ENCODE measurements at regions not wholly inside any gene's neighbourhood (a gene's known extent, or its start where the extent isn't known, plus 50 kb on each side); places are given as distances from the start of the nearest gene placed in this dataset.

GRCh38 chr6:71408787-71409723 is 120.4 kb downstream of the OGFRL1 start:
- Histone ChIP-seq H3K4me1 (ENCODE audit: insufficient read depth, low read length) (no peaks in the 10 kb centered on the region), H4K20me1 (ENCODE audit: insufficient read depth, low read length) (no peaks in the 10 kb centered on the region), H3K9ac (ENCODE audit: low read depth, low read length) (no peak overlapping the region), H3K4me2 (ENCODE audit: insufficient read depth, low read length) (no peak overlapping the region), H3K4me3 (ENCODE audit: low read depth in 1 of 2, low read length in 2 of 2) (no peak overlapping the region), H2AFZ (ENCODE audit: low read depth, low read length) (no peak overlapping the region), H3K36me3 (ENCODE audit: insufficient read depth, low read length) (no peaks in the 10 kb centered on the region), H3K27me3 (ENCODE audit: insufficient read depth, low read length, poor library complexity) (no peaks in the 10 kb centered on the region), H3K9me3 (ENCODE audit: insufficient read depth, low read length, severe bottlenecking) (no peaks in the 10 kb centered on the region), H3K79me2 (ENCODE audit: insufficient read depth, low read length) (no peaks in the 10 kb centered on the region), H3K27ac (ENCODE audit: low read length) (no peak overlapping the region)
- no peak for DNase-seq
- ATAC-seq (ENCODE audit: insufficient read depth, low read depth): no peak
- TF ChIP-seq EZH2 (IDR thresholded peaks at IDR 0.05; ENCODE audit: borderline replicate concordance, low read depth, low read length, severe bottlenecking) (no peak), CTCF (IDR thresholded peaks at IDR 0.05; ENCODE audit: borderline replicate concordance, extremely low read depth, low read length, poor library complexity, severe bottlenecking) (no peak)

GRCh38 chr6:71410164-71410566 is 121.6 kb downstream of the OGFRL1 start:
- ATAC-seq (ENCODE audit: insufficient read depth, low read depth): no peak

GRCh38 chr6:71410681-71411080 is 122.1 kb downstream of the OGFRL1 start:
- H3K79me2 ChIP-seq (ENCODE audit: insufficient read depth, low read length): no peaks in the 10 kb centered on the region
- H3K4me1 ChIP-seq (ENCODE audit: insufficient read depth, low read length): no peaks in the 10 kb centered on the region
- H3K36me3 ChIP-seq (ENCODE audit: insufficient read depth, low read length): no peaks in the 10 kb centered on the region
- no peaks in the 10 kb centered on the region for H3K27me3 ChIP-seq (ENCODE audit: insufficient read depth, low read length, poor library complexity)
- no peaks in the 10 kb centered on the region for H4K20me1 ChIP-seq (ENCODE audit: insufficient read depth, low read length)
- H2AFZ ChIP-seq (ENCODE audit: low read depth, low read length): no peak overlapping the region
- no peak for TF ChIP-seq CTCF (IDR thresholded peaks at IDR 0.05; ENCODE audit: borderline replicate concordance, extremely low read depth, low read length, poor library complexity, severe bottlenecking)
- no peak for TF ChIP-seq EZH2 (IDR thresholded peaks at IDR 0.05; ENCODE audit: borderline replicate concordance, low read depth, low read length, severe bottlenecking)
- H3K9ac ChIP-seq (ENCODE audit: low read depth, low read length): no peak overlapping the region
- no peak overlapping the region for H3K27ac ChIP-seq (ENCODE audit: low read length)
- DNase-seq: no peak
- no peak for ATAC-seq (ENCODE audit: insufficient read depth, low read depth)
- H3K9me3 ChIP-seq (ENCODE audit: insufficient read depth, low read length, severe bottlenecking): no peaks in the 10 kb centered on the region
- no peak overlapping the region for H3K4me2 ChIP-seq (ENCODE audit: insufficient read depth, low read length)
- H3K4me3 ChIP-seq (ENCODE audit: low read depth in 1 of 2, low read length in 2 of 2): no peak overlapping the region

More at GRCh38 chr6:71410164-71410566, 121.6 kb downstream of the OGFRL1 start:
- Histone ChIP-seq H2AFZ (ENCODE audit: low read depth, low read length) (no peak overlapping the region), H3K9me3 (ENCODE audit: insufficient read depth, low read length, severe bottlenecking) (no peaks in the 10 kb centered on the region), H3K4me3 (ENCODE audit: low read depth in 1 of 2, low read length in 2 of 2) (no peak overlapping the region), H3K4me2 (ENCODE audit: insufficient read depth, low read length) (no peak overlapping the region), H3K27me3 (ENCODE audit: insufficient read depth, low read length, poor library complexity) (no peaks in the 10 kb centered on the region), H4K20me1 (ENCODE audit: insufficient read depth, low read length) (no peaks in the 10 kb centered on the region), H3K4me1 (ENCODE audit: insufficient read depth, low read length) (no peaks in the 10 kb centered on the region), H3K79me2 (ENCODE audit: insufficient read depth, low read length) (no peaks in the 10 kb centered on the region), H3K36me3 (ENCODE audit: insufficient read depth, low read length) (no peaks in the 10 kb centered on the region), H3K27ac (ENCODE audit: low read length) (no peak overlapping the region), H3K9ac (ENCODE audit: low read depth, low read length) (no peak overlapping the region)
- DNase-seq: no peak
- TF ChIP-seq EZH2 (IDR thresholded peaks at IDR 0.05; ENCODE audit: borderline replicate concordance, low read depth, low read length, severe bottlenecking) (no peak), CTCF (IDR thresholded peaks at IDR 0.05; ENCODE audit: borderline replicate concordance, extremely low read depth, low read length, poor library complexity, severe bottlenecking) (no peak)

Measured in DND-41 (cell line).